Esophagus muscularis mucosa (tissue), 4 donors: ENCODE measurements at regions not wholly inside any gene's neighbourhood (a gene's known extent, or its start where the extent isn't known, plus 50 kb on each side); places are given as distances from the start of the nearest gene placed in this dataset.

Source experiments
- DNase-seq: peaks from one replicate; pipeline ENCODE4 v3.0.0-alpha.2; 2017; ENCODE audit errors: extremely low spot score
- H3K27ac ChIP-seq, 4 donors: fragments of 200-600 bp; sonication (generic); replicated peaks in 1 of 4; 1 replicate in 3 of 4; 2 replicates in 1 of 4; pipeline ENCODE4 v1.5.1; 2016 to 2019; ENCODE audit warnings: mild to moderate bottlenecking in 1 of 4
- H3K27me3 ChIP-seq, 4 donors: fragments of 200-600 bp; sonication (generic); one replicate each; pipeline versions ENCODE4 v1.5.1 to v1.6.0; 2016 to 2019
- H3K36me3 ChIP-seq, 4 donors: fragments of 200-600 bp; sonication (generic); one replicate each; pipeline ENCODE4 v1.5.1; 2016 to 2019
- H3K4me1 ChIP-seq, 4 donors: fragments of 200-600 bp; sonication (generic); one replicate each; pipeline ENCODE4 v1.5.1; 2016 to 2019
- H3K4me3 ChIP-seq, 4 donors: fragments of 200-600 bp; sonication (generic); 1 replicate in 2 of 4; 2 replicates in 2 of 4; pipeline ENCODE4 v1.5.1; 2016 to 2019; ENCODE audit warnings: mild to moderate bottlenecking in 4 of 4, moderate library complexity in 1 of 4
- H3K9me3 ChIP-seq, 4 donors: fragments of 200-600 bp; sonication (generic); 1 replicate in 3 of 4; 2 replicates in 1 of 4; pipeline ENCODE4 v1.5.1; 2016 to 2019
- EP300 ChIP-seq: sonication (generic); formaldehyde crosslinking; IDR thresholded peaks from one replicate; pipeline ENCODE4 v1.6.1; 2017; ENCODE audit warnings: antibody characterized with exemption
- POLR2A ChIP-seq: fragments of 450-650 bp; IDR thresholded peaks from one replicate; pipeline ENCODE4 v1.6.1; 2017; ENCODE audit warnings: antibody characterized with exemption, moderate library complexity, mild to moderate bottlenecking, low read depth
- POLR2AphosphoS5 ChIP-seq, 2 donors: sonication (generic); formaldehyde crosslinking; IDR thresholded peaks; one replicate each; pipeline ENCODE4 v1.6.1; 2017; ENCODE audit warnings: antibody characterized with exemption in 2 of 2
- WGBS: methylation state at CpG from one replicate; pipeline ENCODE4 v1.1.5; 2018; 5-methylcytosine and 5-hydroxymethylcytosine counted together
- intact Hi-C: fragments of 100-400 bp; cut with DNase I; formaldehyde crosslinking; loops from one replicate; pipeline ENCODE4 v1.15.1; 2023
- TF ChIP-seq, protein P1 (sequence below), 3 experiments: fragments of 200-600 bp in 2 of 3; fragments of 450-650 bp in 1 of 3; sonication (generic) in 2 of 3; IDR thresholded peaks; one replicate each; pipeline ENCODE4 v1.5.1; 2017 to 2019; ENCODE audit warnings: antibody characterized with exemption in 3 of 3, mild to moderate bottlenecking in 2 of 3, moderate library complexity in 1 of 3

DNA sequence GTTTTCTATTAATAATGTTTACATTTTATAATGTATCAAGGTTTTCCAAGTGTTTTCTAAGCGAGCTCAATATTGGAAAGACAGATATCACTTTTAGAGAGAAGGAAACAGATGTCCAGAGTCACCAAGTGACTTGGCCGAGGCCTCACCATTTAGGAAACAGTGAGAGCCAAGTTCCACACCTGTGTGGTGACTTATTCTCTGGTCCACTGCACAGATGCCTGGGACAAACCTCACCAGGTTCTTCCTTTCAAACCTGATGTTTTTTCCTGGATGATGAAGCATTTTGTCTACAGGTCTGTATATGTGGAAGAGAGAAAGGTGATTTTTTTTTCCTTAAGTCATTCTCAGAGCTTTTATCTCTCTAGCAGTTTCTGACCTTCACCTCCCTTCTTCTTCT is 280.7 kb downstream of the LPIN1 start:
- Histone ChIP-seq H3K4me3 (no peak overlapping the region), H3K36me3 (no peaks in the 10 kb centered on the region), H3K27ac (no peak overlapping the region), H3K4me1 (peaks cover 0 to 10% (median 4%) of the 10 kb centered on the region in 4 donors), H3K9me3 (no peaks in the 10 kb centered on the region), H3K27me3 (no peaks in the 10 kb centered on the region)
- WGBS = 78% methylated on average over 2 of the region's 2 CpGs
- DNase-seq = no peak
- TF ChIP-seq POLR2A (no peak), EP300 (no peak), POLR2AphosphoS5 (IDR thresholded peaks at IDR 0.05) (no peak)
- TF ChIP-seq, protein P1, sequence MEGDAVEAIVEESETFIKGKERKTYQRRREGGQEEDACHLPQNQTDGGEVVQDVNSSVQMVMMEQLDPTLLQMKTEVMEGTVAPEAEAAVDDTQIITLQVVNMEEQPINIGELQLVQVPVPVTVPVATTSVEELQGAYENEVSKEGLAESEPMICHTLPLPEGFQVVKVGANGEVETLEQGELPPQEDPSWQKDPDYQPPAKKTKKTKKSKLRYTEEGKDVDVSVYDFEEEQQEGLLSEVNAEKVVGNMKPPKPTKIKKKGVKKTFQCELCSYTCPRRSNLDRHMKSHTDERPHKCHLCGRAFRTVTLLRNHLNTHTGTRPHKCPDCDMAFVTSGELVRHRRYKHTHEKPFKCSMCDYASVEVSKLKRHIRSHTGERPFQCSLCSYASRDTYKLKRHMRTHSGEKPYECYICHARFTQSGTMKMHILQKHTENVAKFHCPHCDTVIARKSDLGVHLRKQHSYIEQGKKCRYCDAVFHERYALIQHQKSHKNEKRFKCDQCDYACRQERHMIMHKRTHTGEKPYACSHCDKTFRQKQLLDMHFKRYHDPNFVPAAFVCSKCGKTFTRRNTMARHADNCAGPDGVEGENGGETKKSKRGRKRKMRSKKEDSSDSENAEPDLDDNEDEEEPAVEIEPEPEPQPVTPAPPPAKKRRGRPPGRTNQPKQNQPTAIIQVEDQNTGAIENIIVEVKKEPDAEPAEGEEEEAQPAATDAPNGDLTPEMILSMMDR (IDR thresholded peaks at IDR 0.05) = no peak
- intact Hi-C loops = no loop called here

DNA sequence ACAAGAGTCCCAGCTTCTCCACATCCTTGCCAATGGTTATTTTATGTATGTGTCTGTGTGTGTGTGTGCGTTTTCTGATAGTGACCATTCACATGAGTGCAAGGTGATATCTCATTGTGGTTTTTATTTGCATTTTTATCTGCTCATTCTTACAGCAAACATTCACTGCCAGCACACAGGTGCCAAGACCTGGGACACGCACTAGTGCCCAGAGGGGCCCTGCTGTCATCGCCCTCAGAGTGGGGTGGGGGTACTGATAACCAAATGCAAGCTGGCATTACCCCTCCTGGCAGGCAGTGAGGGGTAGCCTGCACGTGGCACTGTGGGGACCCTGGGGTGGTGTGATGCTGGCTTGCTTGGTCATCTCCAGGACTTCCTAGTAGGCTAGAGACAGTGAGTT is 285.4 kb downstream of the LPIN1 start:
- no peaks in the 10 kb centered on the region for H3K27me3 ChIP-seq
- 87% methylated on average over 4 of the region's 4 CpGs for WGBS

DNA sequence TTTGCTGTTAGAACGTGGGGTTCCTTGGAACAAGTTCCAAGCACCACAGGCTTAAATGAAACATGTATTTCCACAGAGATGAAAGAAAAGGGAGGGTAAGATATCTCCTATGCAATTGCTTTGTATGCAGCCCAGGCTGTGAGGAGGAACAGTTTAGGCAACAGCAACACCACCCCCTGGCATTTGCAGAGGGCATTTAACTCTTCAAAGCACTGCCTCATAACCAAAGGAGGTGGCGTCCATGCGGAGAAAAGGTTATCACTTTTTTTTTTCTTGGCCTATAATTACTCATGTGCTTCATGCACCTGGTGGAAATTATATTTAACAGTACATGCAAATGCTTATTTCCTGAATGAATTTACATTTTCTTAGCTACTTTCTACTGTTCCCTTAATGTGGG is 286.0 kb downstream of the LPIN1 start:
- WGBS = 82% methylated on average over 3 of the region's 3 CpGs
- no peaks in the 10 kb centered on the region for H3K27me3 ChIP-seq
- intact Hi-C loops = no loop called here
- H3K4me3 ChIP-seq = no peak overlapping the region
- no peaks in the 10 kb centered on the region for H3K9me3 ChIP-seq
- no peak for DNase-seq
- TF ChIP-seq, protein P1 (IDR thresholded peaks at IDR 0.05) = no peak
- no peak for TF ChIP-seq POLR2AphosphoS5 (IDR thresholded peaks at IDR 0.05)
- no peak for TF ChIP-seq EP300
- TF ChIP-seq POLR2A = no peak
- no peak overlapping the region for H3K27ac ChIP-seq
- no peaks in the 10 kb centered on the region for H3K36me3 ChIP-seq
- H3K4me1 ChIP-seq = peaks cover 0 to 3% (median 0%) of the 10 kb centered on the region in 4 donors

More for the DNA sequence above, 285.4 kb downstream of the LPIN1 start:
- peaks cover 0 to 3% (median 0%) of the 10 kb centered on the region in 4 donors for H3K4me1 ChIP-seq
- TF ChIP-seq, protein P1 (IDR thresholded peaks at IDR 0.05) = no peak
- TF ChIP-seq POLR2A (no peak), EP300 (no peak), POLR2AphosphoS5 (IDR thresholded peaks at IDR 0.05) (no peak)
- no peaks in the 10 kb centered on the region for H3K36me3 ChIP-seq
- no peak for DNase-seq
- intact Hi-C loops = no loop called here
- H3K27ac ChIP-seq = no peak overlapping the region
- no peak overlapping the region for H3K4me3 ChIP-seq
- no peaks in the 10 kb centered on the region for H3K9me3 ChIP-seq

DNA sequence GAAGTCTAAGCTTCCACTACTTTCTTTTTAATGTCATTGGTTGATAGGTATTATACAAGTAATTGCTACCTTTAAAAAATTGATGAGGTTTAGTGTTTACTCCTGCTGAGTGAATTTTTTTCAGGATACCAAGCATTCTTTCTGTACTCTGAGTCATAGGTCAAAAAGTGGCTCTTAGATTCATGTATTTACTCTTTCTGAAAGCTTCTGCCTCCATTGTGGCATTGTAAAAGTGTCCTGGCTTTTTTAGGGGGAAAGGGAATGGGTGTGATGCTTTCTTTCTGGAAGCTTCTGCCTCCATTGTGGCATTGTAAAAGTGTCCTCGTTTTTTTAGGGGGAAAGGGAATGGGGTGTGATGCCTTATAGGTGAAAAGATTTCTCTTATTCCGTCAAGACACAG is 286.5 kb downstream of the LPIN1 start:
- no peaks in the 10 kb centered on the region for H3K27me3 ChIP-seq
- DNase-seq = no peak
- no peak for TF ChIP-seq EP300
- TF ChIP-seq, protein P1 (IDR thresholded peaks at IDR 0.05) = no peak
- TF ChIP-seq POLR2AphosphoS5 (IDR thresholded peaks at IDR 0.05) = no peak
- no peak for TF ChIP-seq POLR2A
- H3K36me3 ChIP-seq = no peaks in the 10 kb centered on the region
- no peaks in the 10 kb centered on the region for H3K9me3 ChIP-seq
- no peak overlapping the region for H3K4me3 ChIP-seq
- WGBS = 71% methylated on average over 2 of the region's 2 CpGs
- H3K27ac ChIP-seq = no peak overlapping the region
- H3K4me1 ChIP-seq = peaks cover 0 to 3% (median 0%) of the 10 kb centered on the region in 4 donors
- intact Hi-C loops = no loop called here

DNA sequence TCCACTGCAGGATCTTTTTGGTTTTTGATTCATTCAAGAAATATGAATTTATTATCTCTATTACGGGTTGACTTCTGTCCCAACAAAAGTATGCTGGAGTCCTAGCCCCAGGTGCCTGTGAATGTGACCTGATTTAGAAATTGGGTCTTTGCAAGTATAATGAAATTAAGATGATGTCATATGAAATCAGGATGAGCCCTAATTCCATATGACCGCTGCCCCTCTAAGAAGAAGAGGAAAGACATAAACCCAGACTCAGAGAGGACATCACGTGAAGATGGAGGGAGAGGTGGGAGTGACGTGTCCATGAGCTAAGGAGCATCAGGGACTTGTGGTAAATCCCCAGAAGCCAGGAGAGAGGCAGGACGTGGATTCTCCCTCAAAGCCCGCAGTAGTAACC is 287.1 kb downstream of the LPIN1 start:
- TF ChIP-seq POLR2A = no peak
- TF ChIP-seq EP300 = no peak
- TF ChIP-seq POLR2AphosphoS5 (IDR thresholded peaks at IDR 0.05) = no peak
- TF ChIP-seq, protein P1 (IDR thresholded peaks at IDR 0.05) = no peak
- Histone ChIP-seq H3K4me3 (no peak overlapping the region), H3K9me3 (no peaks in the 10 kb centered on the region), H3K27me3 (no peaks in the 10 kb centered on the region), H3K36me3 (no peaks in the 10 kb centered on the region), H3K27ac (no peak overlapping the region), H3K4me1 (peaks cover 0 to 3% (median 0%) of the 10 kb centered on the region in 4 donors)
- no peak for DNase-seq
- intact Hi-C loops = no loop called here
- WGBS = 92% methylated on average over 6 of the region's 6 CpGs
